ENCODE measurements at regions not wholly inside any gene's neighbourhood (a gene's known extent, or its start where the extent isn't known, plus 50 kb on each side); places are given as distances from the start of the nearest gene placed in this dataset.

DNA sequence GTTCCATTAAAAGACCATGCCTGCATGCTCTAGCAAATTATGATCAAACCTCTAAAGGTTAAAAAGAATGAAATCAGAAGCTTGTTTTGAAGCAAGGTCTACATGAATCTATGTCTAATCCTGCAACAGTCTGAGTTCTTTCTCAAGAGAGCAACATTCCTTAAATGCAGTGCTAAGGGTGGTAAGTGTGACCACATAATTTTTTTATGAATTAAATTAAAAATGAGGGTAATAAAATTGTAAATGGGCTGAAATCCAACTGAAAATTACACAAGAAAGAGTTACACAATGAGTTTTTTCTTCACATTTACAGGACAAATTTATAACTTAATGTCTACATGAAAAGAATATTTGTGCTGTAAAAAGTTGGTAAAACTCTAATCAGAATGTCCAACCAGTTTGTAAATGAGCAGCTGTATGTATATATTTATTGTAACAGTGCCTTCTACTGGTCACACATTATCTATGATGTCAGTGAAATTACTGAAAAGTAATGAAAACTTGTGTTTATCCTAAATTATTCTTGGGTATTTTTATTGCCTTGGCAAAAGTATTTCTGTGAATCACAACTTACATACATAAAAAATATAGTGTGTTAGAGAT lies 336.3 kb upstream of the PITX2 start:
- no peak for DNase-seq (ENCODE audit: low read depth in 2 of 2)

DNA sequence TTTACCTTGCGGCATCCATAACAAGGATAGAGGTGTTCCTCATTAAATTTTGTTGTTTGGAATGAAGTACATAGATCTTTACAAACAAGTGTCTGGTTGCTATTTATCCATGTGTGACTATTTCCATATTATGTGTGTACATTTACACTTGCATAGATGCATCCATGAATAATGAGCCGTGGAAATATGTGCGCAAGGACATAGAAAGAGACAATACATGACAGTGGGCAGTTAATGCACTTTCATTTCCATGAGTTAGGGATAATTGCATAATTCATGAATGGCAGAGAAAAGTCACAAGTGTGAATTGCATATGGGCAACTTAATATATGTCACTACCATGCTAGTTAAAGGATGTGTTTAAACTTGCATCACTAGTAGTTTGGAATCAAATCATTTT lies 338.2 kb upstream of the PITX2 start:
- DNase-seq (ENCODE audit: low read depth in 2 of 2), result no peak

DNA sequence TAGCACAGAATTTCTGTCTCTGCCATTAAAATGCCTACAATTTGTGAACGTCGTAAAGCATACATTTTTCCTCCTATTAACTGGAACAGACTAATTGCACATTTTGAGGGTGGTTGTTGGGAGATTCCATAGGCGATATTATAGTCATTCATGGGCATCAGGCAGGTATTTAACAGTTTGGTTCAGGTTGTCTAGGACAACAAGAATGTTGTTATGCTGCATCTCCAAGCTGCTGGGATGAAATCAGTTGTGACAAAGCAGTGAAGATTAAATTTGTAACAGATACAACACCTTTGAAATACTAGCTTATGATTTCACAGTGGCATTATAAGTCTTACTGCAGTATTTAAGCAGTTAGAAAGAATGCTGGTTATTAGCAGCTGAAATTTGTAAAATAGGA lies 339.7 kb upstream of the PITX2 start:
- DNase-seq (ENCODE audit: low read depth in 2 of 2), result no peak

DNA sequence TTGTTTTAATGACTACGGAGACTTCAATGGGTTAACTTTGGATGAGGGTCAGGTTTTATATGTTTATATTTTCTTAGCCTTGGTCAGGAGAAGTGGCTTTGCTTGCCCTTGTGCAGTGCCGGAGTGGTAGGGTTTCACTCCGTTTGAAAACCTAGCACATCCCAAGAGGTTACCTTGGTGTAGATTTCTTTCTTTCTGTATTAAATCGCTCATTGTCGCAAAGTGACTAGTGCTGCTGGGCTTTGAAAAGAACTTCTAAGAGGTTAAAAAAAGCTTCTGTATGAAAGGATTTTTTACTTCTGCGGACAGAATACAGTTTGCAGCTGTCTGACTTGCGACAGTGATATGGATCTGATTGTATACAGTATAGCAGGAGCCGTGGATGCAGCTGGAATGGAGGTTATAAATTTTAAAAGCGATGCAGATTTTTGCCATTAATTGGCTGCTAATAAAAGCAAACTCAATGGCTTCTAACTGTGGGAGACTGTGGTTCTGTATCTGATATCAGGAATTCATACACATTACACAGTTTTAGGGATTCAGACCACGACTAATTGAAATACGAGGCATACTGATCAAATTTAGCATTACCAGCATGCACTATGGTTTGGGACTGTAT lies 340.9 kb upstream of the PITX2 start:
- DNase-seq (ENCODE audit: low read depth in 2 of 2), result no peak

DNA sequence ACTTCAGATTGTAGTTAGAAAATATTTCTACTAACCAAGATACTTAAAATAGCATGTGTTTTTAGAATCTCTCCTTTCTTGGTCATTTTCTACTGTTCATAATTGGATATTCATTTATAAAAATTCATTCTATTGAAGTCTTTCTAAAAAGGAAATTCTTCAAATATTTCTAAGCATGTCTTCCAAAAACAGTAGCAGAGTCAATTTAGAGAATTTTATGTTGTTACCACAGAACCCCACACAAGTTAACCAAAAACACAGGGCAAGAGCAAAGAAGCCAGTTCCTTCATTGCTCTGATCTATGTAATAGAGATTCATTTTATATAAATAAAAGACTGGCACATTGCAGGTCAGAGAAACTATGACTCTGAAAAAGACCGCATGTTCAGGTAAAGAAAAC lies 345.1 kb upstream of the PITX2 start:
- no peak for DNase-seq (ENCODE audit: low read depth in 2 of 2)

DNA sequence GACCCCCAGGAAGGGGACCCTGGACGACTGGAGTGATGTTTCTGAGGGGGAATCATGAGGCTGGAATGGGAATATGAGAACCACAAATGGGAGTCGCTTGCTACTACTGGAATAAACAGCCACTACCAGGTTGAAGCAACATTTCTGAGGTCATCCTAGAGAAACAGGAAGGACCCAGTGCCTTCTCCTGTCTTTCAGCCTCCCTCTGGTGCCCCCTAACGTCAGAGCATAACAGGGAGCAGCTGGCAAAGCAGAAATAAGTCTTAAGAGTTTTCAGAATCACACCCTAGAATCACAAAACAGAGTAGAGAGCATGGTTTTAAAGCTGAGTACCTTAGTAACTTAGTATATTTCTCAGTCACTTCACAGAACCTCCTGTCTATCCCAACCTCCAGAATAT lies 347.8 kb upstream of the PITX2 start:
- DNase-seq (ENCODE audit: low read depth in 2 of 2), result no peak

DNA sequence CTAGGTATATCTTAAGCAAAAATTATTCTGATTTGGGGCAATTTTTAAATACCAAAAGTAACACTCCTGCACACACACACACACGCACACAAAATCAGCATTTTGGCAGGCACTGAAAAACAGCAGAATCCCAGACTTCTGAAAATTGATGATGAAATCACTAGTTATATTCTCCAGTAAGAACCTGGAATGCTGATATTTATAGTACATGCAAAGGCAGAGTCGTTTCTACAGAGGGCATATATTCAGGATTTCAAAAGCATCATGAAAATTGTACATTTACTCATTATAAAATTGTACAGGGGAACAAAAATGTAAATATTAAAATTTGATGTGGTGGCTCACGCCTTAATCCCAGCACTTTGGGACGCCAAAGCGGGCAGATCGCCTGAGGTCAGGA lies 352.5 kb upstream of the PITX2 start:
- DNase-seq (ENCODE audit: low read depth in 2 of 2), result no peak

DNA sequence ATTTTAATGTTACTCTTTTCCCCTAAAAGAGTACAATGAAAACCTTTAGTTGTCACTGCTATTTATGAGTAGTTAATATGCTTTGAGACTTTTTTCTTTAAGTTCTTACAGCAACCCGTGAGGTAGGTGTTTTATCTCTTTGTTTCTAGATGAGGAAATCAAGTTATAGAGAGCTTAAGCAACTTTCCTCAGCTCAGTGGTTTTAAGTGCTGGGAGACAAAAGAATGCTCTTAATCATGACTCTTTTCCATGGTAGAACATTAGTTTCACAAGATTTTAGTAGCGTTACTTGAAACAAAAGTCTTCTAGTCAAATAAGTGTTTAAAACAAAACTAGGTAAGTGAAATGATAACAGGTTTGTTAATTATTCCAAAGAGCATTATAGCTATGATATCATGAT lies 354.7 kb upstream of the PITX2 start:
- DNase-seq (ENCODE audit: low read depth in 2 of 2), result no peak

DNA sequence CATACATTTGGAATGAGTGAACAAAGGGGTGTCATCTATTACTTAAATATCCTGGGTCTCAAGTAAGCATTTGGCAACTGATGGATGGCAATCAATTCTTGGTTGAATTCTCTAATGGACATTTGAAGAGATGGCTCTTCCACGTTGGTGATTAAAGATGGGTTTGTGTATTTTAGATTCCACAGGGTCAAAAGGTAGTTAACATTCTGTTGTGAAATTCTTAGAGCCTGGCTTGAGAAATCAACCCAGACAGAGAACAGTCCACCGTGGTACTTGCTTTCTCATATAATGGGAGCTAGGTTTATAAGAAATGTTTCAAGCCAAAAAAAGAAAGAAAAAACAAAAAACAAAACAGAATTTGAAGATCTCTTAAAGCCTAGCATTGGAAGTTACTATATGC lies 355.9 kb upstream of the PITX2 start:
- DNase-seq (ENCODE audit: low read depth in 2 of 2), result no peak

DNA sequence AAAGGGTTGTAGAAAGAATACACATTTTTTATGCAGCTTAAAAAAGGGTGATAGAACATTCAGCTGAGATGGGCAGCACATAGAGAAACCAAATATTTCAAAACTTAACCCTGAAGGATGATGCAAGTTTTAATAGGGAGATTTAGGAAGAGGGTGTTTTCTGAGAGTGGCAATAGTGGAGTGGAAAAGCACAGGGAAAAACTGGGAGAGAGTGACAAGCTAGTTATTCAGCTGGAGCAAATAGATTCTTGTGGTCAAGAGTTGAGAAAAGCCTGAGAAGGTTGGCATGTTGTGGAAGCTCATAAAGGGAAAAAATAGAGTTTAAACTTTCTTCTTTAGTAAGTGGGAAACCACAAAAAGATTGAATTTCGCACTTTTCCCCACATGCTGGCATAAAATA lies 359.6 kb upstream of the PITX2 start:
- DNase-seq (ENCODE audit: low read depth in 2 of 2), result no peak

DNA sequence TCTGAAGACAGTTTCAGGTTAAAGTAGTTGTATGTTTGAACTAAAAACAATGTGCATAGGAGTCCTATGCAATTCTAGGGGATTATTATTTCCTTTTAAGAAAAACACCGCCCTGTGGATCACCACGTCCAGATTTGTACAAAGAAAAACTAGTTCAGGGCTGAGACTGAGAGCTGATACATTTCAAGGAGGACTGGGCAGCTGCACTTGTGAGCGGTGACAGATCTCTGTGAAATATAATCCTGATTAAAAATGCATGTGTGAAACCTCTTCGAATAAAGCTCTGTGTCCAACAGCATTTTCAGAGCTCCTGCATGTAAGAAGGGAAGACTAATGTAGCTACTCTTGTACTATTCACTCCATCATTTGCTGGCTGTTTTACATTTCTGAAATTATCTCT lies 365.8 kb upstream of the PITX2 start:
- DNase-seq (ENCODE audit: low read depth in 2 of 2), result no peak

DNA sequence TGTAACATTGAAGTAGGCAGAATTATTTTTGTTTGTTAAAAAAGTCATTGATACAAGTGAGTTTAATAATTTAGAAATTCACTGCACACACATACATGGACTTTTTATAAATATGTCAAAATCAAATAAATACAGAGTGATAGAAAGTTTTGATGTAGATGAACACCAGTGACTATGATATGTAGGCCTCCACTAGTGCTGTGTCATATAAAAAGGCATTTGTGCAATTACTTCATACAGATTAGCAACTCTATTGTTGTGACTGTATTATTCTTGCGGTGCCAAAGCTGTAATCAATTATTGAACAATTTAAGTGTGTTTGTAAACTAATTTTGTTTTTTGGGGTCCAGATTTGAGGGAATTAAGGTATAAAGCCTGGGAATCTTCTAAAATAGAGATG lies 366.2 kb upstream of the PITX2 start:
- no peak for DNase-seq (ENCODE audit: low read depth in 2 of 2)

DNA sequence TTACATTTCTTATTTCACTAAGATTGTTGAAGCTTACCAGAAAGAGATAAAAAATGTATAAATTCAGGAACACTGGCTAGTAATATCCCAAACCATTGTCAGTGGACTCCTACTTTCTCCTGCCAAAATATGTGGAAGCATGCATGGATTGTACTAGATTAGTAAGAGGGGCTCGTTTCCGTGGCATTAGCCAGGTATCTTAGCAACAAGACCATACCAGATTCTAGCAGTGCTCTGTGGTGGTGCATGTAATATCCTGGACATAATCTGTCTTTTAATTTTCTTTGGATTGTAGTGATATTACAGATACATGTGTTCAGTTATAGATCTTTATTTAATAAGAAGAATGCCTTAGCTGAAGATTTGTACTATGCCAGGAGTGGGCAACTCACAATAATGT lies 371.9 kb upstream of the PITX2 start:
- no peak for DNase-seq (ENCODE audit: low read depth in 2 of 2)

DNA sequence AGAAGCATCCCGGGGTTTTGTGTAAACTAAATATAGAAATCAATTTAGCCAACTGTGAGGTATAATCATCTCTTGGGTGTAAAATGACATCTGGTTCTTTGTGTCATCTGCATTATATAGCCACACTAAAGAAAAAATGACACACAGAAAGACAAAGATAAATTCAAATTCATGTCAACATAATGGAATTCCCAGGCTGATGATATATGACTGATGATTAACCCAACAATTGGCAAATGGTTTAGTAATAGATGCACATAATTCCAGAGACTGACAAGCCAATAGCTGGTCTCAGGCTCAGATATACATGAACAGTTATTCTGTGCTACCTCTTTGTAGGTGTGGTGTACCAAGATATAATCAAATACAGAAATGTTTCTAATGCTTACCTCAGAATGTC lies 375.4 kb upstream of the PITX2 start:
- DNase-seq (ENCODE audit: low read depth in 2 of 2), result no peak

DNA sequence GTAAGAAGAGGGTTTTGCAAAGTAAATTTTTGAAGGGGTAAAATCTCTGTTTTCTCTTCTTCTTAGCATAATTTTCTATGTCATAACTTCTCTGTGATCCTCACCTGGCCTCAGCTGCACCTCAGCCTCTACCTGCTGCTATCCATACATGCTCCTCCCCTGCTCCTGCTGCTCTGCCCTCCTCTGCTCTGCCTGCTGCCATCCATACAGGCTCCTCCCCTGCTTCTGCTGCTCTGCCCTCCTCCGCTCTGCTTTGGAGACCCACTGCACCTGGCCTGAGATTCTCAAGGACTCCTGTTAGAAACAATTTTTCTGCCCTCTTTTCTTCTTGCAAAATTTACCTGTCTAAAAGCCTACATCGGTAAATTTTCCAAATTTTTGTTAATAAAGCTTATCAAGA lies 388.6 kb upstream of the PITX2 start:
- no peak for DNase-seq (ENCODE audit: low read depth in 2 of 2)

DNA sequence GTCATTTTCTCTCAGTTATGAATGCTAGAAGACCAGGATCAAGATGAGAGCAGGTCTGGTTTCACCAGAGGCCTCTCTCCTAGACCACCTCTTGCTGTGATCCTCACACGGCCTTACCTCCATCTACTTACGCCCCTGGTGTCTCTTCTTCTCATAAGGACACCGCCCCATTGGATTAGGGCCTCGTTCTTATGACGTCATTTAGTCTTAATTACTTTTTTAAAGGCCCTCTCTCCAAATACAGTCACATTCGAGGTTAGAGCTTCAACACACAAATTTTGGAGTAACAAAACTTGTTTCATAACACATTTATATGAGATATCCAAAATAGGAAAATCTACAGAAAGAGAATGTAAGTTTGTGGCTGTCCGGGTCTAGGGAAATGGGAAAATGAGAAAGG lies 391.0 kb upstream of the PITX2 start:
- DNase-seq (ENCODE audit: low read depth in 2 of 2), result no peak

DNA sequence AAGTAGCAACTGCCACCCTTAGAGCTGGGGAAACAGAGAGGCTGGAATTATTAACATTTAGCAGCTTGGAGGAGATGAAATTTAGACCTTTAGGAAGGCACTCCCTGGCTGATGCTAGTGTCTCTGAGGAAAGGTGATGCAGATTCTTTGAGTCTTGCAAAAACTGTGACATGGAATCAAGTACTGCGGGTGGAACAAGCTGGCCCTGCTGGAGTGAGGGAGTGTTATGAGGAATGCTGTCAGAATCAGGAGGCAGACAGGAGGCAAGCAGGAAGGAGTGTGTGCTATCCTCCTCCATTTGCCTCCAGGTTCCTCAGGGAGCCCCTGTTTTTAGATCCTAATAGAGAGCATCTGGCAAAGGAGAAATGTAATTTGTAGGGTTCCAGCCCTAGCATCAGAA lies 391.7 kb upstream of the PITX2 start:
- no peak for DNase-seq (ENCODE audit: low read depth in 2 of 2)

DNA sequence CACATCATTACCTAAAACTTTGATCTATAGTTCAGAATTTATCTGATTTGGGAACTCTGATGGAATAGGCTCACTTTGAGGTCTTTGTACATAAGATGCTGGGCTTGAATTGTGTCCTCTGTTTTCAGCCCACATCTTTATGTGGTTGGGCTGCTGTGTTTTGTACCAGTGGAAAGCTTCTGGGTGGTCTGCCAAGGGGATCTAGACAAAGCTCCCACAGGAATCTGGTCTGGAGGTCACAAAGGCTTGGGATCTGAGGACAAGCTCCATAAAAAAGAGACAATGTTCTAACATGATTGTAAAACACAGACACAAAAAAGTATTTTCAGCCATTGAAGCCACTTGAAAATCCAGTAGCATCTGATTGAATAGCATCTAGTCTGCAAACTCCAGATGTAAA lies 393.5 kb upstream of the PITX2 start:
- no peak for DNase-seq (ENCODE audit: low read depth in 2 of 2)

DNA sequence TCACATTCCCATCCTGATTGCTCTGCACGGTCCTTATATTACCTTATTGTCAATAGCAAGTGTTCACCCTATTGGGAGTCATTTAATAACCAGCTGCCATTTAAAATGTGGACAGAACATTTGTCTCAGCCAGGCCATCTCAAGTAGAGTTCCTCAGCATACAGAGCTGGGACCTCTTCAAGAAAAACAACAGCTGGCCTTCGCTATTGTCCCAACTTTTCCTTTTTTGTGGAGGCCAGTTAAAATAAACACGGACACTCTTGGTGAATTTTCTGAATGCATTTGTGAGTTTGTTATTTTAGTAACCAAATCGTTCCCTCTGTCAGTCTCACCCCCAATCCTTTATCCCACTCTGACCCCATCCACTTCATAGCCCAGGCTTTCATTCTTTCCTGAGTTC lies 395.3 kb upstream of the PITX2 start:
- DNase-seq (ENCODE audit: low read depth in 2 of 2), result no peak

DNA sequence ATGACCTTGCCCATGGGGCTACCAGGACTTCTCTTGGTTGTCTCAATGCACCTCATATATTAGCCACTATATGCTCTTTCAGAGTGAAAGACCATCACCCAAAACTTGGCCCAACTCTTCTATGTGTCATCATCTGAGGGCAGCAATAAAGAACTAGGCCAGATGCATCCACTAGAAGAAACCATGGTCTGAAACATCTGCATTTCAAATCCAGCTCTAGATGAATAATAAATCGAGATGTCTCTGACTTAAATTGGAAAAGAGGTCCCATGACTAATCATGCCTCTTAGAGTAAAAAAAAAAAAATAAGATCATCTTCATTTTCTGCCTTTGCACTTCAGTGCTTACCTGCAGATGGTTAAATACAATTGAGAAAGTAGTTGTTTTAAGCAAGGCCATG lies 397.6 kb upstream of the PITX2 start:
- no peak for DNase-seq (ENCODE audit: low read depth in 2 of 2)

DNA sequence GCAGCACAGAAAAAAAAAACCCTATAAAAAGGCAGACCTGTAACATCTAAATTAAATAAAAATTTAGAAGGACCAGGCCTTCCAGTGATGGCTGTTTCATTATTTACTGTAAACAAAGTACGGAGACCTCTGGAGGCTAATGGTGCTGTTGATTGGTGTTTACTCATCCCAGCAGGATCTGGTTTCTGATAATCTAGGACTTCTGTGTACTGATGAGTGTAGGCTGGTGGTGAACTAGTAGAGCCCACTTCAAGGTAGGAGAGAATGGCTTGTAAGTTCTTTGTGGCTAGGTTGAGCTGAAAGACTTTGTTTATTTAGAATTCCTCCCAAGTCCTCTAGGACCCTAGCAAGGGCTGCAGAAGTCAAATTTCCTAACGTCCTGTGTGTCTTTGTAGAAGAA lies 398.1 kb upstream of the PITX2 start:
- DNase-seq (ENCODE audit: low read depth in 2 of 2), result no peak

DNA sequence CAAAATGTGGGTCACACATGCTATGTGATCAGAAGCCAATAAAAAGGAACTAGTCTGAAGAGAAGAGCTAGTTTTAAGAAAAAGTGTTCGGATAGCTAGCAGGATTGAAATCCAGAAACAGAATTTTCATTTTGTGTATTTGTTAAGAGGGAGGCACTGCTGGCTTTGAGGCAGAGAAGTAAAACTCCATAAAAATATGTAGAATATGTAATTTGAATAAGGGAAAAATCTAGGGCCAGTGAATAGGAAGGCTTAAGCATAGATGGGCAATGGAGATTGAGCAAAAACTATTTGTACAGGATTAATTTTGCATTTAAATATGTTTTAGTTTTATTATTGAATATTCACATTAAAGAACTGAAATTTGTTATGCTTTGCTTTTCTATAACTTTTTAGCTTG lies 399.9 kb upstream of the PITX2 start:
- no peak for DNase-seq (ENCODE audit: low read depth in 2 of 2)

DNA sequence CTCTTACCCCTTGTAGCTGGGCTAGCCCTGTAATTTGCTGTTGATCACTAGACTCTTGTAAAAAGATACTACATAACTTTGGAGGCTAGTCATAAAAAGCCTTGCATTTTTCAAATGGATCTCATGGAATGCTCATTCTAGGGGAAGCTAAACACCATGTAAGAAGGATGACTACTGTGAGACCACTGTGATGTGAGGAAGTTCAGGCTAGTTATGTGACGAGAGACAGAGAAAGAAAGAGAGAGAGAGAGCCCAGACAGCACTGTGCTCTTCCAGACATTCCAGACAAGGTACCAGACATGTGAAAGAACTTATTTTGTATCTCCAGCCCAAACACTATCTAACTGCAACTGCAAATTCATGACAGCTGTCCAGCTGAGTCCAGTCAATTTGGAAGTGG lies 404.6 kb upstream of the PITX2 start:
- no peak for DNase-seq (ENCODE audit: low read depth in 2 of 2)

DNA sequence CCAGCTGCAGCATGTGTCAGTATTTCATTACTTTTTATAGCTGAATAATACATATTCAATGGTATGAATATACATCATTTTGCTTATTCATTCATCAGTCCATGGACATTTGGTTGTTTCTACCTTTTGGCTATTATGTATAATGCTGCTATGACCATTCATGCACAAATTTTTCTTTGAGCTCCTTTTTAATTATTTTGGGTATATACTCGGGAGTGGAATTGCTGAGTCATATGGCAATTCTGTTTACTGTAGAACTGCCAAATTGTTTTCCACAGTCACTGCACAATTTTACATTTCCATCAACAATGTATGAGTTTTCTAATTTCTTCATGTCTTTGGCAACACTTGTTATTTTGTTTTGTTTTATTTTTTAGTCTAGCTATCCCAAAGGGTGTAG lies 405.9 kb upstream of the PITX2 start:
- no peak for DNase-seq (ENCODE audit: low read depth in 2 of 2)

Data from activated CD8-positive, alpha-beta memory T cell treated with anti-CD3 and anti-CD28 coated beads for 4 hours (primary cell).